HL-60 (cell line): ENCODE measurements at regions not wholly inside any gene's neighbourhood (a gene's known extent, or its start where the extent isn't known, plus 50 kb on each side); places are given as distances from the start of the nearest gene placed in this dataset.

ENCODE experiments used
- DNase-seq, 2 experiments: peaks; one replicate each; pipeline ENCODE4 v3.0.0-alpha.2; 2010 to 2020; ENCODE audit warnings: low read depth in 1 of 2, low spot score in 1 of 2
- H3K27ac ChIP-seq: fragments of 250-450 bp; sonication (Bioruptor Pico); replicated peaks from 2 replicates; pipeline ENCODE4 v1.5.1; 2020; ENCODE audit warnings: mild to moderate bottlenecking, moderate library complexity
- H3K27me3 ChIP-seq: fragments of 250-450 bp; sonication (Bioruptor Pico); 2 replicates; pipeline ENCODE4 v1.5.1; 2021; ENCODE audit warnings: mild to moderate bottlenecking, moderate library complexity; ENCODE audit not compliant: insufficient read depth, poor library complexity, severe bottlenecking
- H3K4me3 ChIP-seq: replicated peaks from 2 replicates; pipeline ENCODE4 v1.5.1; 2011; ENCODE audit warnings: mild to moderate bottlenecking, control low read depth, low read length; ENCODE audit not compliant: insufficient read depth
- CTCF ChIP-seq: IDR thresholded peaks from one replicate; pipeline ENCODE4 v1.5.1; 2011; ENCODE audit warnings: low read length, control low read depth, inconsistent platforms; ENCODE audit not compliant: insufficient read depth
- GABPA ChIP-seq: IDR thresholded peaks from 2 replicates; pipeline ENCODE4 v1.6.1; 2012; ENCODE audit warnings: low read depth
- POLR2AphosphoS5 ChIP-seq: IDR thresholded peaks from 2 replicates; pipeline ENCODE4 v1.6.1; 2012; ENCODE audit warnings: low read depth
- REST ChIP-seq: IDR thresholded peaks from 2 replicates; pipeline ENCODE4 v1.6.1; 2012; ENCODE audit warnings: low read depth; ENCODE audit not compliant: insufficient replicate concordance
- SPI1 ChIP-seq: IDR thresholded peaks from 2 replicates; pipeline ENCODE4 v1.6.1; 2012; ENCODE audit warnings: low read depth, mild to moderate bottlenecking, borderline replicate concordance

- DNase-seq: no peak
- H3K27ac ChIP-seq: no peak overlapping the region
- no peak for TF ChIP-seq SPI1
- TF ChIP-seq REST: no peak
- no peak for TF ChIP-seq CTCF
- TF ChIP-seq POLR2AphosphoS5: no peak
- no peak for TF ChIP-seq GABPA
- no peaks in the 10 kb centered on the region for H3K27me3 ChIP-seq
- H3K4me3 ChIP-seq: no peak overlapping the region
Observed at GRCh38 chr10:28951484-28951883, 274.2 kb downstream of the BAMBI start.

- Histone ChIP-seq H3K27ac (no peak overlapping the region), H3K4me3 (no peak overlapping the region), H3K27me3 (no peaks in the 10 kb centered on the region)
- no peak for TF ChIP-seq REST
- TF ChIP-seq GABPA: no peak
- TF ChIP-seq SPI1: no peak
- TF ChIP-seq POLR2AphosphoS5: no peak
- no peak for TF ChIP-seq CTCF
- no peak for DNase-seq
Observed at GRCh38 chr10:28952523-28952922, 275.2 kb downstream of the BAMBI start.

- no peak overlapping the region for H3K27ac ChIP-seq
- H3K4me3 ChIP-seq: no peak overlapping the region
- no peaks in the 10 kb centered on the region for H3K27me3 ChIP-seq
- no peak for TF ChIP-seq REST
- TF ChIP-seq POLR2AphosphoS5: no peak
- TF ChIP-seq CTCF: no peak
- no peak for TF ChIP-seq SPI1
- no peak for TF ChIP-seq GABPA
- DNase-seq: no peak
Observed at GRCh38 chr10:28954211-28954610, 276.9 kb downstream of the BAMBI start.
